Peyer's patch (tissue), 4 donors: ENCODE measurements at regions not wholly inside any gene's neighbourhood (a gene's known extent, or its start where the extent isn't known, plus 50 kb on each side); places are given as distances from the start of the nearest gene placed in this dataset.

Experiments used
- CTCF ChIP-seq, 6 experiments: fragments of 450-650 bp in 4 of 6; fragments of 200-600 bp in 2 of 6; sonication (generic) in 1 of 6; IDR thresholded peaks; one replicate each; pipeline ENCODE4 v1.5.1; 2017 to 2019; ENCODE audit warnings: antibody characterized with exemption in 6 of 6, mild to moderate bottlenecking in 3 of 6, moderate library complexity in 1 of 6
- POLR2A ChIP-seq, 2 donors: fragments of 450-650 bp; IDR thresholded peaks; one replicate each; pipeline ENCODE4 v1.5.1; 2017; ENCODE audit warnings: antibody characterized with exemption in 2 of 2, mild to moderate bottlenecking in 2 of 2, moderate library complexity in 2 of 2

GRCh38 chr3:66098436-66098835 lies 59.7 kb upstream of the MAGI1 start:
- TF ChIP-seq POLR2A (IDR thresholded peaks at IDR 0.05) (no peak), CTCF (IDR thresholded peaks at IDR 0.05) (no peak)
